ENCODE measurements at regions not wholly inside any gene's neighbourhood (a gene's known extent, or its start where the extent isn't known, plus 50 kb on each side); places are given as distances from the start of the nearest gene placed in this dataset.
"Not testable (repeated sequence)": the region's sequence is repeated elsewhere in the genome, so short reads cannot be mapped to it uniquely, and the experiment has no call there.

GRCh38 chr13:66152596-66152995 lies 1077.5 kb downstream of the PCDH9 start:
- no peak for DNase-seq

- DNase-seq = not testable (repeated sequence)
Observed at GRCh38 chr13:66144357-66144756, 1085.8 kb downstream of the PCDH9 start.

GRCh38 chr13:66139701-66140100 lies 1090.4 kb downstream of the PCDH9 start:
- DNase-seq = no peak

GRCh38 chr13:66139250-66139649 lies 1090.9 kb downstream of the PCDH9 start:
- DNase-seq = no peak

GRCh38 chr13:66138172-66138811 lies 1091.8 kb downstream of the PCDH9 start:
- no peak for DNase-seq

- DNase-seq = no peak
Observed at GRCh38 chr13:66137384-66137783, 1092.8 kb downstream of the PCDH9 start.

- no peak for DNase-seq
Observed at GRCh38 chr13:66128692-66129269, 1101.4 kb downstream of the PCDH9 start.

- DNase-seq = no peak
Observed at GRCh38 chr13:66128201-66128600, 1101.9 kb downstream of the PCDH9 start.

- no peak for DNase-seq
Observed at GRCh38 chr13:66117563-66117962, 1112.6 kb downstream of the PCDH9 start.

GRCh38 chr13:66113882-66114526 lies 1116.1 kb downstream of the PCDH9 start:
- DNase-seq = no peak

- no peak for DNase-seq
Observed at GRCh38 chr13:66111628-66112027, 1118.5 kb downstream of the PCDH9 start.

GRCh38 chr13:66106246-66106645 lies 1123.9 kb downstream of the PCDH9 start:
- DNase-seq = no peak

GRCh38 chr13:66102864-66103263 lies 1127.3 kb downstream of the PCDH9 start:
- DNase-seq = no peak

- no peak for DNase-seq
Observed at GRCh38 chr13:66099825-66100224, 1130.3 kb downstream of the PCDH9 start.

- DNase-seq = no peak
Observed at GRCh38 chr13:66098931-66099628, 1131.1 kb downstream of the PCDH9 start.

GRCh38 chr13:66089711-66090110 lies 1140.4 kb downstream of the PCDH9 start:
- DNase-seq = no peak

GRCh38 chr13:66087269-66087710 lies 1142.8 kb downstream of the PCDH9 start:
- DNase-seq = peak; percentile 2

GRCh38 chr13:66077132-66077689 lies 1152.9 kb downstream of the PCDH9 start:
- no peak for DNase-seq

GRCh38 chr13:66076417-66076816 lies 1153.7 kb downstream of the PCDH9 start:
- DNase-seq = no peak

GRCh38 chr13:66074018-66074615 lies 1156.0 kb downstream of the PCDH9 start:
- no peak for DNase-seq

GRCh38 chr13:66072097-66072496 lies 1158.0 kb downstream of the PCDH9 start:
- not testable (repeated sequence) for DNase-seq

GRCh38 chr13:66071608-66072007 lies 1158.5 kb downstream of the PCDH9 start:
- DNase-seq = no peak

GRCh38 chr13:66071029-66071428 lies 1159.1 kb downstream of the PCDH9 start:
- no peak for DNase-seq

All from hindlimb muscle (tissue), 1 donor.